ENCODE measurements at regions not wholly inside any gene's neighbourhood (a gene's known extent, or its start where the extent isn't known, plus 50 kb on each side); places are given as distances from the start of the nearest gene placed in this dataset.

GRCh38 chr14:34103176-34103575 is 152.3 kb upstream of the EGLN3 start:
- TF ChIP-seq CTCF (IDR thresholded peaks at IDR 0.05) (no peak), POLR2A (IDR thresholded peaks at IDR 0.05) (no peak)

Measured in right lobe of liver (tissue), 4 donors.